Neural cell (in vitro differentiated cells): ENCODE measurements at regions not wholly inside any gene's neighbourhood (a gene's known extent, or its start where the extent isn't known, plus 50 kb on each side); places are given as distances from the start of the nearest gene placed in this dataset.

Experiments used
- H2AFZ ChIP-seq: fragments of 200-600, 300-800 bp; sonication (generic), shearing (Covaris generic); 2 replicates; pipeline ENCODE4 v1.6.0; 2014; ENCODE audit warnings: low read depth, mild to moderate bottlenecking, antibody characterized with exemption, low read length, moderate library complexity
- H3F3A ChIP-seq: fragments of 200-600 bp; shearing (Covaris generic); 2 replicates; pipeline ENCODE4 v1.6.1; 2016; ENCODE audit warnings: mild to moderate bottlenecking, moderate library complexity, mixed read lengths, antibody characterized with exemption, low read length; ENCODE audit not compliant: insufficient read depth, poor library complexity, severe bottlenecking
- H3K27ac ChIP-seq: fragments of 200-600, 300-800 bp; sonication (generic), shearing (Covaris generic); 2 replicates; pipeline ENCODE4 v1.5.1; 2014; ENCODE audit warnings: mild to moderate bottlenecking, low read length, moderate library complexity
- H3K27me3 ChIP-seq: fragments of 300-800, 200-600 bp; sonication (generic), shearing (Covaris generic); 2 replicates; pipeline ENCODE4 v1.6.0; 2014; ENCODE audit warnings: mild to moderate bottlenecking, low read depth, low read length, moderate library complexity; ENCODE audit not compliant: insufficient read depth
- H3K36me3 ChIP-seq: fragments of 300-800, 200-600 bp; sonication (generic), shearing (Covaris generic); 2 replicates; pipeline ENCODE4 v1.5.1; 2014; ENCODE audit warnings: mild to moderate bottlenecking, antibody characterized with exemption, low read length, moderate library complexity; ENCODE audit not compliant: insufficient read depth
- H3K4me2 ChIP-seq: fragments of 300-800, 200-600 bp; sonication (generic), shearing (Covaris generic); 2 replicates; pipeline ENCODE4 v1.6.0; 2014; ENCODE audit warnings: mild to moderate bottlenecking, low read length
- H3K4me3 ChIP-seq: fragments of 300-800, 200-600 bp; sonication (generic), shearing (Covaris generic); 2 replicates; pipeline ENCODE4 v1.5.1; 2014; ENCODE audit warnings: mild to moderate bottlenecking, low read length, moderate library complexity
- H3K79me2 ChIP-seq: fragments of 200-600 bp; shearing (Covaris generic); replicated peaks from 2 replicates; pipeline ENCODE4 v1.6.0; 2014; ENCODE audit warnings: mild to moderate bottlenecking, low read length, moderate library complexity; ENCODE audit not compliant: insufficient read depth
- H3K9ac ChIP-seq: fragments of 300-800, 200-600 bp; sonication (generic), shearing (Covaris generic); 2 replicates; pipeline ENCODE4 v1.6.1; 2016; ENCODE audit warnings: mild to moderate bottlenecking, low read length, mixed read lengths
- H3K9me2 ChIP-seq: fragments of 200-600 bp; shearing (Covaris generic); 2 replicates; pipeline ENCODE4 v1.6.1; 2016; ENCODE audit warnings: mild to moderate bottlenecking, low read length, mixed read lengths; ENCODE audit not compliant: insufficient read depth
- H3K9me3 ChIP-seq: fragments of 200-600, 300-800 bp; sonication (generic), shearing (Covaris generic); 2 replicates; pipeline ENCODE4 v1.6.1; 2016; ENCODE audit warnings: mild to moderate bottlenecking, mixed run types, low read length, moderate library complexity, mixed read lengths
- H4K20me1 ChIP-seq: fragments of 200-600 bp; shearing (Covaris generic); 2 replicates; pipeline ENCODE4 v1.6.1; 2016; ENCODE audit warnings: mild to moderate bottlenecking, mixed run types; ENCODE audit not compliant: insufficient read depth
- EP300 ChIP-seq: fragments of 450-650 bp; conservative IDR thresholded peaks from 2 replicates; pipeline ENCODE4 v1.6.1; 2014; ENCODE audit warnings: antibody characterized with exemption, mild to moderate bottlenecking, moderate library complexity; ENCODE audit not compliant: poor library complexity, severe bottlenecking
- EZH2 ChIP-seq: fragments of 200-600, 300-800 bp; shearing (Covaris generic), sonication (generic); IDR thresholded peaks from 2 replicates; pipeline ENCODE4 v1.6.1; 2014; ENCODE audit warnings: antibody characterized with exemption, low read length, borderline replicate concordance, mild to moderate bottlenecking; ENCODE audit not compliant: insufficient read depth, poor library complexity, severe bottlenecking
- MXI1 ChIP-seq: fragments of 450-650 bp; conservative IDR thresholded peaks from 2 replicates; pipeline ENCODE4 v1.6.1; 2014; ENCODE audit warnings: antibody characterized with exemption, mild to moderate bottlenecking; ENCODE audit not compliant: poor library complexity, severe bottlenecking
- POLR2AphosphoS5 ChIP-seq: IDR thresholded peaks from 2 replicates; pipeline ENCODE4 v1.6.1; 2012
- RAD21 ChIP-seq: fragments of 450-650 bp; conservative IDR thresholded peaks from 2 replicates; pipeline ENCODE4 v1.6.1; 2014; ENCODE audit warnings: antibody characterized with exemption, mild to moderate bottlenecking, moderate library complexity
- REST ChIP-seq: IDR thresholded peaks from 2 replicates; pipeline ENCODE4 v1.6.1; 2012; ENCODE audit warnings: borderline replicate concordance
- SMC3 ChIP-seq: fragments of 450-650 bp; conservative IDR thresholded peaks from 2 replicates; pipeline ENCODE4 v1.6.1; 2014; ENCODE audit warnings: antibody characterized with exemption, mild to moderate bottlenecking, moderate library complexity; ENCODE audit not compliant: poor library complexity
- TAF1 ChIP-seq: IDR thresholded peaks from 2 replicates; pipeline ENCODE4 v1.6.1; 2012; ENCODE audit warnings: low read depth
- TF ChIP-seq, protein P1 (sequence below): fragments of 450-650 bp; IDR thresholded peaks from 2 replicates; pipeline ENCODE4 v1.5.1; 2014; ENCODE audit warnings: antibody characterized with exemption, mild to moderate bottlenecking, moderate library complexity; ENCODE audit not compliant: poor library complexity, severe bottlenecking

- H2AFZ ChIP-seq = no peak overlapping the region
- no peaks in the 10 kb centered on the region for H3K9me3 ChIP-seq
- no peaks in the 10 kb centered on the region for H3K36me3 ChIP-seq
- H3K9ac ChIP-seq = no peak overlapping the region
- no peaks in the 10 kb centered on the region for H4K20me1 ChIP-seq
- no peak overlapping the region for H3K4me3 ChIP-seq
- H3K27ac ChIP-seq = no peak overlapping the region
- H3K9me2 ChIP-seq = no peaks in the 10 kb centered on the region
- H3F3A ChIP-seq = no peaks in the 10 kb centered on the region
- no peak for TF ChIP-seq POLR2AphosphoS5
- no peak for TF ChIP-seq EP300
- TF ChIP-seq EZH2 = no peak
- no peak overlapping the region for H3K4me2 ChIP-seq
- H3K27me3 ChIP-seq = no peaks in the 10 kb centered on the region
- no peaks in the 10 kb centered on the region for H3K79me2 ChIP-seq
Observed at GRCh38 chr2:145154731-145155130, 634.8 kb upstream of the ZEB2 start.

GRCh38 chr2:145146691-145147090 is 626.8 kb upstream of the ZEB2 start:
- Histone ChIP-seq H3K9me3 (no peaks in the 10 kb centered on the region), H2AFZ (no peak overlapping the region), H3K4me3 (no peak overlapping the region), H3K79me2 (no peaks in the 10 kb centered on the region), H3K27me3 (no peaks in the 10 kb centered on the region), H3F3A (no peaks in the 10 kb centered on the region), H3K9ac (no peak overlapping the region), H3K27ac (no peak overlapping the region), H3K9me2 (no peaks in the 10 kb centered on the region), H4K20me1 (no peaks in the 10 kb centered on the region), H3K36me3 (no peaks in the 10 kb centered on the region), H3K4me2 (no peak overlapping the region)
- no peak for TF ChIP-seq SMC3
- TF ChIP-seq EP300 = no peak
- no peak for TF ChIP-seq POLR2AphosphoS5

DNA sequence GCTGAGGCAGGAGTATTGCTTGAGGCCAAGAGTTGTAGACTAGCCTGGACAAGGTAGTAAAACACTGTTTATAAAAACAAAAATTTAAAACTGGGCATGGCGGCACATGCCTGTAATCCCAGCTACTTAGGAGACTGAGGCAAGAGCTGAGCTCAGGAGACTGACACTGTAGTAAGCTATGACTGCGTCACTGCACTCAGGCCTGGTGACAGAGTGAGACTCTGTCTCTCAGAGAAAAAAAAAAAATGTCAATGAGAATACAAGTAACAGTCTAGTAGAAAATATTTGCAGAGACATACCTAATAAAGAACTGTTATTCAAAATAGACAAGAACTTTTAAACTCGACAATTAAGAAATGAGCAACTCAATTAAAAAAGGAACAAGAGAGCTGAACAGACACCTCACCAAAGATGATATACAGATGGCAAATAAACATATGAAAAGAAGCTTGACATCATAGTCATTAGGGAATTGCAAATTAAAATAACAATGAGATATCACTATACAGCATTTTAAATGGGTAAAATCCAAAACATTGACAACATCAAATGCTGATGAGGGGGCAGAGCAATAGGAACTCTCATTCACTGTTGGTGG is 624.3 kb upstream of the ZEB2 start:
- H4K20me1 ChIP-seq = no peaks in the 10 kb centered on the region
- no peaks in the 10 kb centered on the region for H3K9me3 ChIP-seq
- H3K27me3 ChIP-seq = no peaks in the 10 kb centered on the region
- no peaks in the 10 kb centered on the region for H3K79me2 ChIP-seq
- no peak overlapping the region for H3K27ac ChIP-seq
- H2AFZ ChIP-seq = no peak overlapping the region
- no peak overlapping the region for H3K9ac ChIP-seq
- H3F3A ChIP-seq = no peaks in the 10 kb centered on the region
- H3K9me2 ChIP-seq = no peaks in the 10 kb centered on the region
- H3K4me3 ChIP-seq = no peak overlapping the region
- no peaks in the 10 kb centered on the region for H3K36me3 ChIP-seq
- TF ChIP-seq, protein P1, sequence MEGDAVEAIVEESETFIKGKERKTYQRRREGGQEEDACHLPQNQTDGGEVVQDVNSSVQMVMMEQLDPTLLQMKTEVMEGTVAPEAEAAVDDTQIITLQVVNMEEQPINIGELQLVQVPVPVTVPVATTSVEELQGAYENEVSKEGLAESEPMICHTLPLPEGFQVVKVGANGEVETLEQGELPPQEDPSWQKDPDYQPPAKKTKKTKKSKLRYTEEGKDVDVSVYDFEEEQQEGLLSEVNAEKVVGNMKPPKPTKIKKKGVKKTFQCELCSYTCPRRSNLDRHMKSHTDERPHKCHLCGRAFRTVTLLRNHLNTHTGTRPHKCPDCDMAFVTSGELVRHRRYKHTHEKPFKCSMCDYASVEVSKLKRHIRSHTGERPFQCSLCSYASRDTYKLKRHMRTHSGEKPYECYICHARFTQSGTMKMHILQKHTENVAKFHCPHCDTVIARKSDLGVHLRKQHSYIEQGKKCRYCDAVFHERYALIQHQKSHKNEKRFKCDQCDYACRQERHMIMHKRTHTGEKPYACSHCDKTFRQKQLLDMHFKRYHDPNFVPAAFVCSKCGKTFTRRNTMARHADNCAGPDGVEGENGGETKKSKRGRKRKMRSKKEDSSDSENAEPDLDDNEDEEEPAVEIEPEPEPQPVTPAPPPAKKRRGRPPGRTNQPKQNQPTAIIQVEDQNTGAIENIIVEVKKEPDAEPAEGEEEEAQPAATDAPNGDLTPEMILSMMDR = no peak
- TF ChIP-seq RAD21 (no peak), TAF1 (no peak), MXI1 (no peak), POLR2AphosphoS5 (no peak), REST (no peak), SMC3 (no peak), EP300 (no peak), EZH2 (no peak)
- no peak overlapping the region for H3K4me2 ChIP-seq
